ENCODE measurements at regions not wholly inside any gene's neighbourhood (a gene's known extent, or its start where the extent isn't known, plus 50 kb on each side); places are given as distances from the start of the nearest gene placed in this dataset.
"Not testable (repeated sequence)": the region's sequence is repeated elsewhere in the genome, so short reads cannot be mapped to it uniquely, and the experiment has no call there.

- DNase-seq (ENCODE audit: low spot score): no peak
Observed at GRCh38 chr6:74283532-74283931, 587.5 kb downstream of the CD109 start.

DNA sequence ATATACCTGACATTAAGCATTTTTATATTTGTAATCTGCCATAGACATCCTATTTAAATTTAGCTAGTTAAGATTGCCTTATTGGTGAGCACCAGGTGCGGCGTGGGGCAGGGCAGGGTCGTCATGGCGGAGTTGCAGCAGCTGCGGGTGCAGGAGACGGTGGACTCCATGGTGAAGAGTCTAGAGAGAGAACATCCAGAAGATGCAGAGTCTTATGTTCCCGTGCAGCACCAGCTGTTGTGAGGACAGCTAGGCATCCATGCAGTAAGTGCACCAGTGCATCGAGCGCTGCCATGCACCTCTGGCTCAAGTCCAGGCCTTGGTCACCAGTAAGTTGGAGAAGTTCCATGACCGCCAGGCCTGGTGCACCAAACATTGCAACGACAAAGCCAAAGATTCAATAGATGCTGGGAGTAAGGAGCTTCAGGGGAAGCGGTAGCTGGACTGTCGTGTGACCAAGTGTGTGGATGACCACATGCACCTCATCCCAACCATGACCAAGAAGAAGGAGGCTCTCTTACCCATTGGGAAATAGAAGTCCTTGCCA lies 586.2 kb downstream of the CD109 start:
- no peak for DNase-seq (ENCODE audit: low spot score)

DNA sequence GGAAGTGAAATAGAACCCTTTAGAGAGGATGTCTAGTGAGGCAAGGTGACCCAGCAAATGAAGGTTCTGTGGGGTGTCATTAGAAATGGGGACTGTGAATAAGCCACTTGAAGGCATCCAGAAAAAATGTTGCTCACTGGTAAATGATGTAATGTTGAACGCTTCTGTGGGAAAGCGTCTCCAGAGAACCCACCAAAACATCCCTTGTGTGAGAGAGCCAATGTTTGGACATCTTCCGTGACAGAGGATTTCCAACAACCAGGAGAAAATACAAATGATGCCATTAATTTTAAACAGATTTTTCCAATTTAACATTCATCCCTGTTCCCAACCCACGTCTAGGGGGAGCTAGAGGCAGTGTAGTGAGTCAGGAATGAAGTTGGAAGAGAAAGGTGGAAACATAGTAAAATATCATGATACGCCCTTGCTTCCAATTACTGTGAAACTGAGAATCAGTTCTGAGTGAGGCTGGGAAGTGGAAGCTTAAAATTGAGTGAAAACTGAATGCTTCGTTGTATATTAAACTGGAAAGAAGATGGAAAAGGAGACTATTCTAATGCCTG lies 584.2 kb downstream of the CD109 start:
- DNase-seq (ENCODE audit: low spot score): no peak

GRCh38 chr6:74277777-74278186 lies 581.8 kb downstream of the CD109 start:
- no peak for DNase-seq (ENCODE audit: low spot score)

- DNase-seq (ENCODE audit: low spot score): no peak
Observed at GRCh38 chr6:74273541-74273940, 577.5 kb downstream of the CD109 start.

- no peak for DNase-seq (ENCODE audit: low spot score)
Observed at GRCh38 chr6:74269600-74269858, 573.5 kb downstream of the CD109 start.

DNA sequence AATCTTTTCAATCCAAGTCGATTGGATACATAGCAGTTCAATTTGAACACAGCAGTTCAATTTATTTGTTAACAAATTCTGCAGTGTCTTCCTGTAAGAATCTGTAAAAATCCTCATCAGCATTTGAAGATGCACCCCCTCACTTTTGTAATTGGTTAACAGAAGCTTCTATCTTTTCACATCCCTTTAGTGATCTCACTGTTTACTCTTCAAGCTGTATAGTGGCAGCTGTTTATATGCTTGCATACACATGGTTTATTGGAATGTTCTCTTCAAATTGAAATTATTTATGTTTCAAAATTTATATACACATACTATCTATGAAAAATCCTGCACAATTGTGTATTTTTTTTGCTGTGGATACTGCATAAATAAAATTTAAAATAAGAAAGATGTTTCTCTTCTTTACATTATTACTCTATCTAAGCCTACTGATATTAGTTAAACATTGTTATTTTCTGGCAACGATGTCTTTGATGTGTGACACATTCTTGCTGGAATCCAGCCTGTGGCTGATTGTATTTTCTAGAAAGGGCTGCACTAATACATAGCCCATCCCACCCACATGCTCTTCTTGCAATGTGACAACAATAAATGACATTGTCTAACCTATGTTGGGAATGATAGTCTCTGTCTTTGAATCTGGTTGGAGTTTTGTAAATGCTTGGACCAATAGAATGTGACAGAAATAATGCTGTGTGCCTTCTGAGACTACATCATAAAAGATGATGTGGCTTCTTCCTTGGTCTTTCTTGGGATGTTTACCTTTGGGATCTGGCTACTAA lies 573.0 kb downstream of the CD109 start:
- no peak for DNase-seq (ENCODE audit: low spot score)

DNA sequence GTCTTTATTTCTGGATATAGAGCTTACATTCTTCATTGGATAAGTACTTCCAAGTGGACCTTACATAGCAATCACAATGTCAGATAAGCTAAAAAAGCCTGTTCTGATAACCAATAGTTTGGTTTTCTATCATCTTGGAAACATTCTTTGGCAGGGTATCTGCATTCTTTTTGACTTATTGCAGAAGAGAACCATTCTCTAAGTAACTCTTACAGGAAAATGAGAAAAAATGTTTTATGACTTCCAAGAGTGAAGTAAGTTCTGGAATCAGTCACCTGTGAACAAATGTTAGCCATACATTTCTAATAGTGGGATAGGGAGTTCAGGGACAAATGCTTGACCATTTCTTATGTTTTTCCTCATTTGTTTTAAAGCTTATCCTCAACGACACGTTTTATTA lies 564.0 kb downstream of the CD109 start:
- no peak for DNase-seq (ENCODE audit: low spot score)

DNA sequence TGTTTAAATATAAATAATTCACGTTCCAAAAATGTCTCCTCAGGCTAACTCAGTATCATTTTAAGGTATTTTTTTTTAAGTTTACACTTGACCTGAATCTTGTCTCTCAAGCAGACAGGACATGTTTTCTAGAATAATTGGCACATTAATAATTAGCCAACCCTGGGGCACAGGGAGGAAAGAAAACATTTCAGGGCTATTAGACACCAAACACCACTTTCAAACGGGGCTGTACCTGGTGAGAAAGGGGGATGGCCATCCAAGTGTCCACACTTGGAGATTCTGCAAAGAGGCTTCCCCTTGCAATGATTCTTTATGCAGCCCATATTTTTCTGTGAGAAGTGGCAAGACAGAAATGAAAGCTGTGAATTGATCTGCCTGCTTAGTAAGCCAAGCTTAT lies 560.8 kb downstream of the CD109 start:
- DNase-seq (ENCODE audit: low spot score): no peak

- DNase-seq (ENCODE audit: low spot score): no peak
Observed at GRCh38 chr6:74256381-74256780, 560.4 kb downstream of the CD109 start.

- not testable (repeated sequence) for DNase-seq (ENCODE audit: low spot score)
Observed at GRCh38 chr6:74255007-74255406, 559.0 kb downstream of the CD109 start.

DNA sequence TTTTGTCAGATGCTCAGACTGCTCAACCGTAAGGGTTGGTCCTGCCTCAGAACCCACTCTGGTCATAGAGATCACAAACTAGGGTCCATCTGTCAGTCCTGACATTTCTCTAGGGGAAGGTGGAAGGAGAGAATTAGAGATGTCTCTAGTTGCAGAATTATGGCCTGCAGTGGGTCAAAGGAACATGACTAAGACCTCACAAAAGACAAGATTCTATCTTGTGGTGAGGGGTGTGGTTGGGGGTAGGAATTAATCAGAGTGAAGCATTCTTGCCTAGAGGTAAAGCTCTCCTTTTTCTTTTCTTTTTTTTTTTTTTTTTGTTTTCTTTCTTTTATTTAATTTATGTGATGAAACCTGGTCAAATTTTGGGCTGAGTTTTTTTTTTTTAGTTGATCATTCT lies 558.1 kb downstream of the CD109 start:
- DNase-seq (ENCODE audit: low spot score): not testable (repeated sequence)

DNA sequence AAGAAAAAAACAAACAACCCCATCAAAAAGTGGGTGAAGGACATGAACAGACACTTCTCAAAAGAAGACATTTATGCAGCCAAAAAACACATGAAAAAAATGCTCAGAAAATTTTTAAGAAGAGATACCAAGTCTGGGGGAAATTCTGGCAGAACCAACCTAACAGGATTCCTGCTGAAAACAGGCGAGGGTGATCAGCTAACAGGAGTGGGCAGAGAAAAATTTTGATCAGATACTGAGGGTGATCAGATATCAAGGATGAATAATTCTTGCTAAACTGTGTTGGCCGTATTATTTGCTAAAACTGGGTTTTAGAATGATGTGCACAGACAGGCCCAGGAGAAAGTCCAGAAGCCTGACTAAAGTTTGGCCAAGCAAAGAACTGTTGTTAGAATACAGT lies 557.3 kb downstream of the CD109 start:
- DNase-seq (ENCODE audit: low spot score): no peak

GRCh38 chr6:74250161-74250818 lies 554.3 kb downstream of the CD109 start:
- no peak for DNase-seq (ENCODE audit: low spot score)

- no peak for DNase-seq (ENCODE audit: low spot score)
Observed at GRCh38 chr6:74249658-74250057, 553.7 kb downstream of the CD109 start.

- DNase-seq (ENCODE audit: low spot score): no peak
Observed at GRCh38 chr6:74248966-74249365, 553.0 kb downstream of the CD109 start.

DNA sequence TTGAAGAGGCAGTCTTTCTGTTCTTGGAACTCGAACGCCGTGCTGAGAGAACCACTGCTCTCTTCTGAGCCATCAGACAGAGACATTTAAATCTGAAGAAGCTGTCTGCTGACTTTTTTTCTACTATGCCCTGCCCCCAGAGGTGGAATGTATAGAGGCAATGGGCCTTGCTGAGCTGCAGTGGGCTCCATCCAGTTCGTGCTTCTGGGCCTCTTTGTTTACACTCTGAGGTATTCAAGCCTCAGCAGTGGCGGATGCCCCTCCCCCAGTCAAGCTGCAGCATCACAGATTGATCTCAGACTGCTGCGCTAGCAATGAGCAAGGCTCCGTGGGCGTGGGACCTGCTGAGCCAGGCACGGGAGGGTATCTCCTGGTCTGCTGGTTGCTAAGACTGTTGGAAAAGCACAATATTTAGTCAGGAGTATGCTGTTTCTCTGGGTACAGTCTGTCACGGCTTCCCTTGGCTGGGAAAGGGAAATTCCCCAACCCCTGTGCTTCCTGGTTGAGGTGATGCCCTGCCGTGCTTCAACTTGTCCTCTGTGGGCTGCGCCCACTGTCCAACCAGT lies 526.8 kb downstream of the CD109 start:
- DNase-seq (ENCODE audit: low spot score): no peak

DNA sequence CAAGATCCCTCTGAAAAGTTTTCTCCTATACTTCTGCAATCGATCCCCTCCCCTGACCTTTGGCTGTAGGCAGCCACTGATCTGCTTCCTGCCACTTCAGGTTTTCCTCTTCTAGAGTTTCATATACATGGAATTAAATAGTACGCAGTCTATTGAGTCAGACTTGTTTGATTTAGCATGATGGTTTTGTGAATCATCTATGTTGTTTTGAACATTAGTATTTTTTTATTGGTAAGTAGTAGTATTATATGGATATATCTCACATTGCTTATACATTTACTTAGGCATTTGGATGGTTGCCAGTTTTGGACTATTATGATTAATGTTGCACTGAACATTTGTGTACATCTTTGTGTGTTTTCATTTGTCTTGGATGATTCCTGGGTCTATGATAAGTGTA lies 518.0 kb downstream of the CD109 start:
- no peak for DNase-seq (ENCODE audit: low spot score)

DNA sequence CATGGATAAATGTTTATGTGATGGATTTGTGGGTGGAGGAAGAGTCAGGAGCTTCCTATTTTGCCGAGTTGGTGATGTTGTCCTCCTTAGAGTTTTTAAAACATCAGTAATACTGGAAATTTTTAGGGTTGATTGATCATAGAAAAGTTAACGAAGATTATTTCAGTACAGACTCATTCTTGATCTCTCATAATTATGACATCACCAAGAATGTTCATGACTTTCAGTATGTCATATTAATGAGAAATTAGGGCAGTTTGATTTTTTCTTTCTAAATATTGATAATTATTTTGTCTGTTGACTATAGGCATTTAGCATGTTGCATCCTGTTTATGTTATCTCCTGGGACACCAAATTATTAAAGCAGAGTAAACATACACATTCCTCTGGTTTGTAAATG lies 512.2 kb downstream of the CD109 start:
- DNase-seq (ENCODE audit: low spot score): no peak

GRCh38 chr6:74199215-74199915 lies 503.4 kb downstream of the CD109 start:
- no peak for DNase-seq (ENCODE audit: low spot score)

- DNase-seq (ENCODE audit: low spot score): no peak
Observed at GRCh38 chr6:74197310-74197709, 501.3 kb downstream of the CD109 start.

DNA sequence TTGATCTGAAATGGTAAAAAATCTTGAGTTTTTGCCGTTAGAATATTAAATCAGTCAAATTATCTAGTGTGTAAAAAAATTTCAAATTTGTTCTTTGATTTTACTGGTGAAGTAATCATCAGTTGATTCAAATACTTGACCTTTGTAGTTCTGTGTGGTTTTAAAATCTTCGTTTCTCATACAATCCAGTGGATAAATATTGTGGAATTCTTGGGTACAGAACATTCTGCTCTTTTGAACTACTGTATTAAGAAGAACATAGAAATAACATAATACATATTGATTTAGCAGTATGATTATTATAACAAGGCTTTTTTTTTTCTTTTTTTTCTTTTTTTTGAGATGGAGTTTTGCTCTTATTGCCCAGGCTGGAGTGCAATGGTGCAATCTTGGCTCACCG lies 491.8 kb downstream of the CD109 start:
- no peak for DNase-seq (ENCODE audit: low spot score)

DNA sequence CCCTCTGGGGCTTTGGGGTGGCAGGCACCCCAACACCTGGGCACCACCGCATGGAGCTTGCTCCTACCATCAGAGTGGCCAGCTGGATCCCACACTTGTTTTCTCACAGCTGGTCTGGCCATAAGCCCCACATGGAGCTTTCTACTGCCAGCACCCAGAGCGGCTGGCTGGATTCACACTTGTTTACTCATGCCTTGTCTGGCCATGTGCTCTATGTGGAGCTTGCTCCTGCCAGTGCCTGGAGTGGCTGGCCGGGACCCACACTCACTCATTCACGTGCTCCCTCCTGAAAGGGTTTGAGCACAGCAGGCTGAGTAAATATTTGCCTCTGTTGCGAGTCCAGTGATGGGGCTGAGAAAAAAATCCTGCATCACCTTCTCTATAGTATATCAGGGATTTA lies 487.0 kb downstream of the CD109 start:
- no peak for DNase-seq (ENCODE audit: low spot score)

All from hematopoietic multipotent progenitor cell treated with erythropoietin and hydrocortisone succinate and interleukin-3 and kit ligand, for 17 days (in vitro differentiated cells).